A673 (cell line): ENCODE measurements at regions not wholly inside any gene's neighbourhood (a gene's known extent, or its start where the extent isn't known, plus 50 kb on each side); places are given as distances from the start of the nearest gene placed in this dataset.

Source experiments
- BruUV-seq: library from RNA; stranded (reverse); fragments of 400-500 nt; replicated peaks from 2 replicates; lab custom pipeline; 2021; lab: Mats Ljungman, UMichigan
- CTCF ChIA-PET: fragments of 300-600 bp; sonication (Branson Sonifier 250); formaldehyde crosslinking; loops from one replicate; lab custom pipeline; 2022; ENCODE audit warnings: antibody characterized with exemption; lab: Charles Lee
- POLR2A ChIA-PET: fragments of 300-600 bp; sonication (Branson Sonifier 250); formaldehyde crosslinking; loops from one replicate; lab custom pipeline; 2022; ENCODE audit warnings: antibody characterized with exemption; ENCODE audit not compliant: low non-redundant PET; lab: Charles Lee
- DNase-seq: peaks from one replicate; pipeline ENCODE4 v3.0.0-alpha.2; 2015; ENCODE audit warnings: low spot score
- H3K27ac ChIP-seq: fragments of 200-600 bp; sonication (generic); 2 replicates; pipeline ENCODE4 v1.5.1; 2016; ENCODE audit warnings: mixed run types, low read depth, mild to moderate bottlenecking, mixed read lengths, antibody characterized with exemption, low read length; ENCODE audit not compliant: poor library complexity, severe bottlenecking
- H3K27me3 ChIP-seq: fragments of 200-600 bp; sonication (generic); replicated peaks from 2 replicates; pipeline ENCODE4 v1.6.1; 2017; ENCODE audit warnings: mixed run types, low read depth, mild to moderate bottlenecking, mixed read lengths, antibody characterized with exemption, low read length; ENCODE audit not compliant: insufficient read depth, poor library complexity
- H3K36me3 ChIP-seq: fragments of 200-600 bp; sonication (generic); 2 replicates; pipeline ENCODE4 v1.6.1; 2016; ENCODE audit warnings: mixed run types, mild to moderate bottlenecking, mixed read lengths, antibody characterized with exemption, low read length; ENCODE audit not compliant: insufficient read depth, poor library complexity, severe bottlenecking
- H3K4me1 ChIP-seq: fragments of 200-600 bp; sonication (generic); 2 replicates; pipeline ENCODE4 v1.6.1; 2017; ENCODE audit warnings: mixed run types, mild to moderate bottlenecking, mixed read lengths, antibody characterized with exemption, low read length; ENCODE audit not compliant: insufficient read depth, poor library complexity, severe bottlenecking
- H3K4me3 ChIP-seq: fragments of 200-600 bp; sonication (generic); 2 replicates; pipeline ENCODE4 v1.5.1; 2016; ENCODE audit warnings: low read depth, mixed run types, mild to moderate bottlenecking, mixed read lengths, low read length; ENCODE audit not compliant: poor library complexity, severe bottlenecking
- H3K9me3 ChIP-seq: fragments of 200-600 bp; sonication (generic); 2 replicates; pipeline ENCODE4 v1.6.1; 2016; ENCODE audit warnings: mixed run types, low read depth, mild to moderate bottlenecking, mixed read lengths, antibody characterized with exemption, low read length; ENCODE audit not compliant: poor library complexity, severe bottlenecking
- CTCF ChIP-seq: fragments of 300-800, 200-600 bp; sonication (generic); conservative IDR thresholded peaks from 2 replicates; pipeline ENCODE4 v1.5.1; 2017; ENCODE audit warnings: low read depth, mild to moderate bottlenecking, antibody characterized with exemption, low read length, moderate library complexity, mixed read lengths
- EZH2 ChIP-seq: fragments of 200-600 bp; sonication (generic); IDR thresholded peaks from 2 replicates; pipeline ENCODE4 v1.6.1; 2017; ENCODE audit warnings: borderline replicate concordance, low read depth, mild to moderate bottlenecking, mixed read lengths, antibody characterized with exemption, low read length; ENCODE audit not compliant: poor library complexity, severe bottlenecking
- intact Hi-C: fragments of 100-400 bp; cut with micrococcal nuclease; formaldehyde crosslinking; loops from one replicate; pipeline ENCODE4 v1.10.0; 2022; ENCODE audit not compliant: unreplicated experiment

DNA sequence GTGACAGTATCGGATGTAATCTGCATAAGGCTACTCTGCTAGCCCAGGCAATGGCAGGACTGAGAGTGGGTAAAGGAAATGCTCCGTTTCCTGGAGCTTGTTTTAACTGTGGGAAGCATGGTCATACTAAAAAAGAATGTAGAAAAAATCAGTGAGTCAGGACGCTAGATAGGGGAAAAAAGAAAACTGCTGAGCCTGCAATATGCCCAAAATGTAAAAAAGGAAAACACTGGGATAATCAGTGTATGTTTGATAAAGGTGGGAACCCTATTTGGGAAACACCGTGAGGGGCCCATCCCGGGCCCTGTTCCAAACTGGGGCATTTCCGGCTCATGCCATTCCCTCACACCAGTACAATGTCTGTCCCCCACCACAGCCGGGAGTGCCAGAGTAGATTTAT, 775.8 kb downstream of the ZPLD1 start:
- BruUV-seq = no TSS peak
- intact Hi-C loops = loop anchor here (10.0 kb wide), 1 partner anchor 284 kb away; no protein-coding TSS in a partner anchor
- Histone ChIP-seq H3K4me3 (no peak overlapping the region), H3K36me3 (no peaks in the 10 kb centered on the region), H3K9me3 (no peaks in the 10 kb centered on the region), H3K27me3 (no peaks in the 10 kb centered on the region), H3K27ac (peak overlapping the region; percentile 29), H3K4me1 (peaks cover 10% of the 10 kb centered on the region)
- DNase-seq = peak; percentile 49
- ChIA-PET CTCF (no interaction called here), POLR2A (interaction anchor here (0.6 kb wide), 2 partner anchors 324 to 358 kb away, joined by 3 to 4 read pairs; no protein-coding TSS in a partner anchor)
- TF ChIP-seq CTCF (no peak), EZH2 (no peak)

DNA sequence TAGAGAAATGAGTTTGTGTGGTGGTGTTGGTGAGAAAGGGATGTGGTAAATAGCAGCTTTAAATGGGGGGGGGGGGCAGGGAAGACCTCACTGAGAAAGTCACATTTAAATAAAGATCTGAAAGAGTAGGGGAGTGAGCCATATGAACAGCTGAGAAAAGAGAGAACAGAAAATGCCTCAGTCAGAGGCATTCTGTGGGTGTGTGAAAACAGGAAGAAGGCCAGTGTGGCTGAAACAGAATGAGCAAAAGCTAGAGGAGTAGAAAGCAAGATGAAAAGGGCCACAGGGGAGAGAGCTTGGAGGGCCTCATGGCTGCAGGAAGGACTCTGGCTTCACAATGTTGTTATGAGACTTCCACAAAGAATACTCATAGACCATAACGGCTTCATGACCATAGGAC, 783.3 kb downstream of the ZPLD1 start:
- ChIA-PET POLR2A (no interaction called here), CTCF (no interaction called here)
- Histone ChIP-seq H3K9me3 (no peaks in the 10 kb centered on the region), H3K4me1 (no peaks in the 10 kb centered on the region), H3K36me3 (no peaks in the 10 kb centered on the region), H3K4me3 (no peak overlapping the region), H3K27ac (no peak overlapping the region), H3K27me3 (no peaks in the 10 kb centered on the region)
- no TSS peak for BruUV-seq
- intact Hi-C loops = loop anchor here (10.0 kb wide), 1 partner anchor 277 kb away; no protein-coding TSS in a partner anchor
- no peak for DNase-seq
- TF ChIP-seq CTCF (no peak), EZH2 (no peak)

GRCh38 chr3:103218793-103219192, 784.0 kb downstream of the ZPLD1 start:
- TF ChIP-seq EZH2 (no peak), CTCF (no peak)
- ChIA-PET POLR2A (no interaction called here), CTCF (no interaction called here)
- H3K4me3 ChIP-seq = no peak overlapping the region
- H3K4me1 ChIP-seq = no peaks in the 10 kb centered on the region
- BruUV-seq = no TSS peak
- DNase-seq = no peak
- H3K27me3 ChIP-seq = no peaks in the 10 kb centered on the region
- no peaks in the 10 kb centered on the region for H3K9me3 ChIP-seq
- intact Hi-C loops = loop anchor here (10.0 kb wide), 1 partner anchor 276 kb away; no protein-coding TSS in a partner anchor
- H3K27ac ChIP-seq = no peak overlapping the region
- no peaks in the 10 kb centered on the region for H3K36me3 ChIP-seq
